SK-N-SH (cell line): ENCODE measurements at regions not wholly inside any gene's neighbourhood (a gene's known extent, or its start where the extent isn't known, plus 50 kb on each side); places are given as distances from the start of the nearest gene placed in this dataset.

Source experiments
- CTCF ChIA-PET: fragments of 300-600, 350-600 bp; formaldehyde crosslinking; extraction: SDS; loops from one replicate; lab custom pipeline; 2021; lab: Yijun Ruan, JAX
- POLR2A ChIA-PET: fragments of 350-600 bp; sonication (Branson Sonifier 250); formaldehyde crosslinking; extraction: SDS; loops from one replicate; lab custom pipeline; 2020; ENCODE audit warnings: antibody characterized with exemption, inconsistent platforms; lab: Yijun Ruan, JAX
- DNase-seq: peaks from one replicate; pipeline ENCODE4 v3.0.0; 2012
- H2AFZ ChIP-seq: fragments of 200-600 bp; sonication (generic); 2 replicates; pipeline ENCODE4 v1.8.1; 2016; ENCODE audit warnings: antibody characterized with exemption, mild to moderate bottlenecking, low read depth
- H3F3A ChIP-seq: fragments of 200-600 bp; sonication (generic); replicated peaks from 2 replicates; pipeline ENCODE3; 2016; ENCODE audit warnings: antibody characterized with exemption, mild to moderate bottlenecking; ENCODE audit not compliant: insufficient read depth
- H3K27ac ChIP-seq, 2 experiments: fragments of 200-500 bp in 1 of 2; fragments of 200-600 bp in 1 of 2; sonication (Bioruptor generic) in 1 of 2; sonication (generic), shearing (Covaris generic) in 1 of 2; 2 replicates each; pipeline versions ENCODE4 v1.5.1 to v1.6.1; 2014 to 2016; ENCODE audit warnings: low read depth in 2 of 2, inconsistent platforms in 1 of 2, low read length in 1 of 2, mild to moderate bottlenecking in 1 of 2, mixed read lengths in 1 of 2
- H3K27me3 ChIP-seq: fragments of 200-600 bp; sonication (generic), shearing (Covaris generic); 2 replicates; pipeline ENCODE4 v1.6.1; 2016; ENCODE audit warnings: mixed run types; ENCODE audit not compliant: insufficient read depth
- H3K36me3 ChIP-seq, 2 experiments: fragments of 200-500 bp in 1 of 2; fragments of 200-600 bp in 1 of 2; sonication (Bioruptor generic) in 1 of 2; sonication (generic) in 1 of 2; replicated peaks in 1 of 2; 2 replicates each; pipeline versions ENCODE3 to v1.5.1; 2014 to 2016; ENCODE audit warnings: low read length in 1 of 2, mild to moderate bottlenecking in 1 of 2; ENCODE audit not compliant: insufficient read depth in 2 of 2, control insufficient read depth in 1 of 2
- H3K4me1 ChIP-seq, 2 experiments: fragments of 200-500 bp in 1 of 2; fragments of 200-600 bp in 1 of 2; sonication (Bioruptor generic) in 1 of 2; sonication (generic), shearing (Covaris generic) in 1 of 2; 2 replicates each; pipeline versions ENCODE4 v1.5.1 to v1.6.1; 2014 to 2016; ENCODE audit warnings: low read depth in 1 of 2, low read length in 1 of 2, mixed run types in 1 of 2; ENCODE audit not compliant: insufficient read depth in 2 of 2, control insufficient read depth in 1 of 2
- H3K4me2 ChIP-seq: fragments of 200-600 bp; sonication (generic), shearing (Covaris generic); 2 replicates; pipeline ENCODE4 v1.6.1; 2017; ENCODE audit warnings: mixed run types
- H3K4me3 ChIP-seq, 2 experiments: fragments of 200-500 bp in 1 of 2; fragments of 200-600 bp in 1 of 2; sonication (Bioruptor generic) in 1 of 2; sonication (generic), shearing (Covaris generic) in 1 of 2; 2 replicates each; pipeline versions ENCODE4 v1.5.1 to v1.8.1; 2014 to 2016; ENCODE audit warnings: low read depth in 2 of 2, inconsistent platforms in 1 of 2, low read length in 1 of 2, mild to moderate bottlenecking in 1 of 2, mixed read lengths in 1 of 2, moderate library complexity in 1 of 2
- H3K79me2 ChIP-seq: fragments of 200-600 bp; sonication (generic); 2 replicates; pipeline ENCODE4 v1.8.1; 2017; ENCODE audit warnings: mild to moderate bottlenecking; ENCODE audit not compliant: insufficient read depth
- H3K9ac ChIP-seq: fragments of 200-600 bp; sonication (generic); 2 replicates; pipeline ENCODE4 v1.6.1; 2017; ENCODE audit warnings: mixed run types
- H3K9me2 ChIP-seq: fragments of 200-600 bp; sonication (generic); 2 replicates; pipeline ENCODE4 v1.6.1; 2017; ENCODE audit warnings: mixed run types
- H3K9me3 ChIP-seq: fragments of 200-600 bp; sonication (generic); 2 replicates; pipeline ENCODE4 v1.6.1; 2017; ENCODE audit warnings: mixed run types, mild to moderate bottlenecking, moderate library complexity
- H4K20me1 ChIP-seq: fragments of 200-600 bp; sonication (generic); 2 replicates; pipeline ENCODE4 v1.6.1; 2017; ENCODE audit warnings: mild to moderate bottlenecking, mixed run types; ENCODE audit not compliant: insufficient read depth
- ELF1 ChIP-seq: IDR thresholded peaks from 2 replicates; pipeline ENCODE4 v1.4.0; 2012
- EP300 ChIP-seq, 2 experiments: IDR thresholded peaks; 2 replicates each; pipeline versions ENCODE4 v1.4.0 to v1.6.1; 2012; ENCODE audit warnings: borderline replicate concordance in 1 of 2, low read depth in 1 of 2, low read length in 1 of 2
- GABPA ChIP-seq: IDR thresholded peaks from 2 replicates; pipeline ENCODE4 v1.4.0; 2012; ENCODE audit warnings: low read depth, mild to moderate bottlenecking
- JUND ChIP-seq: IDR thresholded peaks from 2 replicates; pipeline ENCODE4 v1.4.0; 2012
- MXI1 ChIP-seq: IDR thresholded peaks from 2 replicates; pipeline ENCODE4 v1.6.1; 2012; ENCODE audit warnings: mild to moderate bottlenecking, low read depth, low read length, improper control_type of control experiment
- PBX3 ChIP-seq: IDR thresholded peaks from 2 replicates; pipeline ENCODE4; 2012
- RAD21 ChIP-seq: IDR thresholded peaks from 2 replicates; pipeline ENCODE4 v1.6.1; 2012; ENCODE audit warnings: mild to moderate bottlenecking, low read length
- REST ChIP-seq: IDR thresholded peaks from 2 replicates; pipeline ENCODE4 v1.6.1; 2012; ENCODE audit warnings: mild to moderate bottlenecking, low read depth, low read length, moderate library complexity
- RFX5 ChIP-seq: IDR thresholded peaks from 2 replicates; pipeline ENCODE4 v1.6.1; 2012; ENCODE audit warnings: mild to moderate bottlenecking, improper control_type of control experiment, low read length
- SIN3A ChIP-seq: IDR thresholded peaks from 2 replicates; pipeline ENCODE4 v1.6.1; 2012; ENCODE audit warnings: low read depth, mild to moderate bottlenecking, low read length, moderate library complexity, borderline replicate concordance
- TAF1 ChIP-seq: IDR thresholded peaks from 2 replicates; pipeline ENCODE4 v1.6.1; 2012; ENCODE audit warnings: low read depth, mild to moderate bottlenecking, low read length, moderate library complexity, borderline replicate concordance
- TCF12 ChIP-seq: IDR thresholded peaks from 2 replicates; pipeline ENCODE4 v1.4.0; 2012
- USF1 ChIP-seq: IDR thresholded peaks from 2 replicates; pipeline ENCODE4 v1.4.0; 2012; ENCODE audit warnings: low read depth, borderline replicate concordance
- WGBS: methylation state at CpG from one replicate; pipeline ENCODE4 v1.1.6; 2017; ENCODE audit warnings: low lambda C conversion rate; 5-methylcytosine and 5-hydroxymethylcytosine counted together

GRCh38 chr7:73977619-73978618, 50.1 kb upstream of the ELN start:
- Histone ChIP-seq H3K36me3 (no peaks in the 10 kb centered on the region), H3K27me3 (no peaks in the 10 kb centered on the region), H3K4me3 (no peak overlapping the region), H3K9me3 (no peaks in the 10 kb centered on the region), H3F3A (no peaks in the 10 kb centered on the region), H3K27ac (no peak overlapping the region), H3K9ac (no peak overlapping the region), H3K79me2 (no peaks in the 10 kb centered on the region), H3K4me1 (peaks cover 0 to 12% of the 10 kb centered on the region in 2 experiments; a peak in 1 of 4 replicates), H3K9me2 (no peaks in the 10 kb centered on the region), H3K4me2 (no peak overlapping the region), H2AFZ (no peak overlapping the region), H4K20me1 (no peaks in the 10 kb centered on the region)
- TF ChIP-seq RFX5 (no peak), PBX3 (no peak), TCF12 (no peak), MXI1 (no peak), TAF1 (no peak), GABPA (no peak), EP300 (IDR thresholded peaks at IDR 0.05; ENCODE audit: borderline replicate concordance in 1 of 2, low read depth in 1 of 2, low read length in 1 of 2) (no peak), JUND (no peak), USF1 (no peak), RAD21 (no peak), REST (no peak), ELF1 (no peak), SIN3A (no peak)
- whole genome bisulfite sequencing, result 89% methylated on average over 21 of the region's 23 CpGs
- POLR2A ChIA-PET, result no interaction called here
- DNase-seq, result peak; percentile 54
- CTCF ChIA-PET, result interaction anchor here (0.7 to 2.0 kb wide), 4 partner anchors 7 to 87 kb away, joined by 3 to 13 read pairs (median 6); no protein-coding TSS in a partner anchor
